HuH-7 (cell line): ENCODE measurements at regions not wholly inside any gene's neighbourhood (a gene's known extent, or its start where the extent isn't known, plus 50 kb on each side); places are given as distances from the start of the nearest gene placed in this dataset.
"Not testable (repeated sequence)": the region's sequence is repeated elsewhere in the genome, so short reads cannot be mapped to it uniquely, and the experiment has no call there.

Source experiments
- DNase-seq: peaks from one replicate; pipeline ENCODE4 v3.0.0; 2011; ENCODE audit warnings: low spot score

GRCh38 chr7:24434972-24435371, 138.3 kb upstream of the PALS2 start:
- DNase-seq: no peak

GRCh38 chr7:24436131-24436920, 136.9 kb upstream of the PALS2 start:
- peak; percentile 39 for DNase-seq

GRCh38 chr7:24438232-24438631, 135.0 kb upstream of the PALS2 start:
- no peak for DNase-seq

GRCh38 chr7:24439104-24439503, 134.1 kb upstream of the PALS2 start:
- DNase-seq: not testable (repeated sequence)

GRCh38 chr7:24440892-24441291, 132.4 kb upstream of the PALS2 start:
- no peak for DNase-seq

GRCh38 chr7:24441314-24442027, 131.8 kb upstream of the PALS2 start:
- DNase-seq: no peak

GRCh38 chr7:24442170-24442777, 131.0 kb upstream of the PALS2 start:
- no peak for DNase-seq

GRCh38 chr7:24444666-24445440, 128.4 kb upstream of the PALS2 start:
- no peak for DNase-seq

- DNase-seq: no peak
Measured at GRCh38 chr7:24448038-24448437, 125.2 kb upstream of the PALS2 start.

GRCh38 chr7:24449416-24449815, 123.8 kb upstream of the PALS2 start:
- DNase-seq: not testable (repeated sequence)

GRCh38 chr7:24455813-24456525, 117.3 kb upstream of the PALS2 start:
- no peak for DNase-seq

GRCh38 chr7:24456526-24457218, 116.6 kb upstream of the PALS2 start:
- DNase-seq: peak; percentile 25

- DNase-seq: no peak
Measured at GRCh38 chr7:24457219-24457558, 116.1 kb upstream of the PALS2 start.

GRCh38 chr7:24462117-24462516, 111.1 kb upstream of the PALS2 start:
- DNase-seq: no peak

- no peak for DNase-seq
Measured at GRCh38 chr7:24462984-24463383, 110.3 kb upstream of the PALS2 start.

- no peak for DNase-seq
Measured at GRCh38 chr7:24463474-24463873, 109.8 kb upstream of the PALS2 start.

- no peak for DNase-seq
Measured at GRCh38 chr7:24464861-24465260, 108.4 kb upstream of the PALS2 start.

GRCh38 chr7:24466168-24466768, 107.0 kb upstream of the PALS2 start:
- DNase-seq: no peak

GRCh38 chr7:24469118-24469517, 104.1 kb upstream of the PALS2 start:
- no peak for DNase-seq

GRCh38 chr7:24472093-24472492, 101.2 kb upstream of the PALS2 start:
- DNase-seq: no peak
